ENCODE measurements at regions not wholly inside any gene's neighbourhood (a gene's known extent, or its start where the extent isn't known, plus 50 kb on each side); places are given as distances from the start of the nearest gene placed in this dataset.

- Mint-ChIP-seq H3K4me1 (ENCODE audit: unreplicated experiment) (no peaks in the 10 kb centered on the region), H3K4me3 (no peak overlapping the region), H3K27me3 (peaks cover 4% of the 10 kb centered on the region), H3K27ac (no peak overlapping the region), H3K36me3 (no peaks in the 10 kb centered on the region), H3K9me3 (no peaks in the 10 kb centered on the region)
- no peak for DNase-seq (ENCODE audit: extremely low spot score, unreplicated experiment)
- TF ChIP-seq, protein P1, sequence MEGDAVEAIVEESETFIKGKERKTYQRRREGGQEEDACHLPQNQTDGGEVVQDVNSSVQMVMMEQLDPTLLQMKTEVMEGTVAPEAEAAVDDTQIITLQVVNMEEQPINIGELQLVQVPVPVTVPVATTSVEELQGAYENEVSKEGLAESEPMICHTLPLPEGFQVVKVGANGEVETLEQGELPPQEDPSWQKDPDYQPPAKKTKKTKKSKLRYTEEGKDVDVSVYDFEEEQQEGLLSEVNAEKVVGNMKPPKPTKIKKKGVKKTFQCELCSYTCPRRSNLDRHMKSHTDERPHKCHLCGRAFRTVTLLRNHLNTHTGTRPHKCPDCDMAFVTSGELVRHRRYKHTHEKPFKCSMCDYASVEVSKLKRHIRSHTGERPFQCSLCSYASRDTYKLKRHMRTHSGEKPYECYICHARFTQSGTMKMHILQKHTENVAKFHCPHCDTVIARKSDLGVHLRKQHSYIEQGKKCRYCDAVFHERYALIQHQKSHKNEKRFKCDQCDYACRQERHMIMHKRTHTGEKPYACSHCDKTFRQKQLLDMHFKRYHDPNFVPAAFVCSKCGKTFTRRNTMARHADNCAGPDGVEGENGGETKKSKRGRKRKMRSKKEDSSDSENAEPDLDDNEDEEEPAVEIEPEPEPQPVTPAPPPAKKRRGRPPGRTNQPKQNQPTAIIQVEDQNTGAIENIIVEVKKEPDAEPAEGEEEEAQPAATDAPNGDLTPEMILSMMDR (conservative IDR thresholded peaks at IDR 0.05), result no peak
These were observed 985.1 kb downstream of the DSC3 start for GRCh38 chr18:30057398-30057797.

DNA sequence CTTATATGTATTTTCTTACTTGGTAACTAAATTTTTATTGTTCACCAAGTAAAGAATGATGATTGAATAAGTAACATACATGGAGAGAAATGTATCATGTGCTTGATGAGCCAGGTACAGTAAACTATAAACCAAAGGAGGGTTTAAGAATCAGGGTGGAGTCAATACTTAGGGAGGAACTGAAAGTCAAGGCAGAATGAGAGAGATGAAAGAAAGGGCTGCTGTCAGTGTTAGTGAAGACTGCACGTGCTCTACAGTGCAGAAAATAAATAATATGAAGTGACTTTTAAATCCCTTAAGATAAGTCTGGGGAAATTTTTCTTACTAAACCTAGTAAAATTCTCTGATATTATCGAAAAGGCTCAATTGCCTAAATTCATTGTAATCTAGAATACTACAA lies 986.0 kb downstream of the DSC3 start:
- DNase-seq (ENCODE audit: extremely low spot score, unreplicated experiment), result no peak
- no peak overlapping the region for H3K4me3 Mint-ChIP-seq
- no peaks in the 10 kb centered on the region for H3K36me3 Mint-ChIP-seq
- H3K9me3 Mint-ChIP-seq, result no peaks in the 10 kb centered on the region
- H3K4me1 Mint-ChIP-seq (ENCODE audit: unreplicated experiment), result no peaks in the 10 kb centered on the region
- no peak overlapping the region for H3K27ac Mint-ChIP-seq
- TF ChIP-seq, protein P1 (conservative IDR thresholded peaks at IDR 0.05), result no peak
- peaks cover 4% of the 10 kb centered on the region for H3K27me3 Mint-ChIP-seq

- TF ChIP-seq, protein P1 (conservative IDR thresholded peaks at IDR 0.05), result no peak
- H3K36me3 Mint-ChIP-seq, result no peaks in the 10 kb centered on the region
- no peaks in the 10 kb centered on the region for H3K4me1 Mint-ChIP-seq (ENCODE audit: unreplicated experiment)
- H3K4me3 Mint-ChIP-seq, result no peak overlapping the region
- no peaks in the 10 kb centered on the region for H3K9me3 Mint-ChIP-seq
- no peak for DNase-seq (ENCODE audit: extremely low spot score, unreplicated experiment)
- no peak overlapping the region for H3K27ac Mint-ChIP-seq
- H3K27me3 Mint-ChIP-seq, result no peaks in the 10 kb centered on the region
These were observed 998.0 kb downstream of the DSC3 start for GRCh38 chr18:30044496-30044895.

DNA sequence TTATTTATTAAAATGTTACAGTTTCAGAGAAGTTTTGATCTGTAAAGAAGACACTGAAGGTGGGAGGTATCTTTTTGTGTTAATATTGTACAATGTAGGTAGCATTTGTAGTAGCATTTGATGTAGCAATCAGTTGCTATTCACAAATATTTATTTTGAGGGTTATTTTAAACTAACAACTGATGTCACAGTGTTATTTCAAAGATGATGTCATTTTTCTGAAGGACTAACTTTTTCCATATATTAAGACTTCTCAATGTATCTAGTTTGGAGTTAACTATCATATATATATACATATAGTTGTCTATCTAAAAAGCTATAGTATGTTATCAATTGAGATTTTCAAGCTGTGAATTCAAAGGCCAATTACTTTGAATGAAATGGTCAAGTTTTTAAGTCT lies 1003.3 kb downstream of the DSC3 start:
- no peaks in the 10 kb centered on the region for H3K4me1 Mint-ChIP-seq (ENCODE audit: unreplicated experiment)
- no peaks in the 10 kb centered on the region for H3K27me3 Mint-ChIP-seq
- DNase-seq (ENCODE audit: extremely low spot score, unreplicated experiment), result no peak
- H3K36me3 Mint-ChIP-seq, result no peaks in the 10 kb centered on the region
- no peak overlapping the region for H3K4me3 Mint-ChIP-seq
- no peak overlapping the region for H3K27ac Mint-ChIP-seq
- peaks cover 6% of the 10 kb centered on the region for H3K9me3 Mint-ChIP-seq
- TF ChIP-seq, protein P1 (conservative IDR thresholded peaks at IDR 0.05), result no peak

GRCh38 chr18:30034818-30035217 lies 1007.7 kb downstream of the DSC3 start:
- no peak overlapping the region for H3K27ac Mint-ChIP-seq
- DNase-seq (ENCODE audit: extremely low spot score, unreplicated experiment), result no peak
- TF ChIP-seq, protein P1 (conservative IDR thresholded peaks at IDR 0.05), result no peak
- H3K36me3 Mint-ChIP-seq, result no peaks in the 10 kb centered on the region
- H3K27me3 Mint-ChIP-seq, result no peaks in the 10 kb centered on the region
- no peak overlapping the region for H3K4me3 Mint-ChIP-seq
- H3K4me1 Mint-ChIP-seq (ENCODE audit: unreplicated experiment), result no peaks in the 10 kb centered on the region
- peaks cover 6% of the 10 kb centered on the region for H3K9me3 Mint-ChIP-seq

DNA sequence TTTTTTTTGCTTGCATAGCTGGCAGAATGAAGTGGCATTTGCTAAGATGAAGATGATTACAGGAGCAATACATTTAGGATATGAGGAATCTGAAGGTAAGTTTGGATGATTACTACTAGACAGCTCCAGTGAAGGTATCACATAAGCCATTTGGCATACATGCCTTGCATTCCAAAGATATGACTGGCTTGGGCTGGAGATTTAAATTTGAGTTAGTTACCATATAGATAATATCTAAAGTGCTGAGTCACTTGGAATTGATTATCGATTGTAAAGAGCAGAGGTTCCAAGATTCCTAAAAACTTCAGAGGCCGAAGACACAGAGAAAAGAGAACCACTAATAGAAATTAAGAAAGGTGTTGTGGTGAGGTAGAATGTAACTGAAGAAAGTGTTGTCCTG lies 1026.4 kb downstream of the DSC3 start:
- Mint-ChIP-seq H3K4me1 (ENCODE audit: unreplicated experiment) (no peaks in the 10 kb centered on the region), H3K4me3 (no peak overlapping the region), H3K27ac (no peak overlapping the region), H3K36me3 (no peaks in the 10 kb centered on the region), H3K9me3 (no peaks in the 10 kb centered on the region), H3K27me3 (peaks cover 4% of the 10 kb centered on the region)
- no peak for DNase-seq (ENCODE audit: extremely low spot score, unreplicated experiment)
- TF ChIP-seq, protein P1 (conservative IDR thresholded peaks at IDR 0.05), result no peak
